K562 (cell line): ENCODE measurements at regions not wholly inside any gene's neighbourhood (a gene's known extent, or its start where the extent isn't known, plus 50 kb on each side); places are given as distances from the start of the nearest gene placed in this dataset.

Source experiments
- ATAC-seq: fragments of 200-7000 bp; cut with Tn5 transposase; 3 replicates; pipeline ENCODE4 v1.9.1; 2020; ENCODE audit warnings: moderate library complexity
- BruUV-seq: library from RNA; stranded (reverse); fragments of 400-500 nt; replicated peaks from 2 replicates; lab custom pipeline; 2021; lab: Mats Ljungman, UMichigan
- CTCF ChIA-PET: fragments of 300-600 bp; formaldehyde crosslinking; extraction: SDS; loops from one replicate; lab custom pipeline; 2021; ENCODE audit warnings: low intra/inter-chr PET ratio; lab: Yijun Ruan, JAX
- POLR2A ChIA-PET: fragments of 300-600, 350-650 bp; sonication (Branson Sonifier 250); formaldehyde crosslinking; extraction: SDS; loops from one replicate; lab custom pipeline; 2021; ENCODE audit warnings: antibody characterized with exemption, inconsistent platforms; lab: Yijun Ruan, JAX
- DNase-seq, 4 experiments: peaks; one replicate each; pipeline versions ENCODE4 v3.0.0 to v3.0.0-alpha.2; 2011 to 2018; ENCODE audit warnings: low spot score in 3 of 4, mixed read lengths in 3 of 4; ENCODE audit errors: extremely low read depth in 1 of 4
- FAIRE-seq: peaks from 2 replicates; lab custom pipeline; 2011; peaks lifted over from hg19 to GRCh38; lab: Jason Lieb, UNC
- H2AFZ ChIP-seq: 2 replicates; pipeline ENCODE4 v1.6.0; 2011; ENCODE audit warnings: low read depth, low read length, control low read depth, inconsistent platforms
- H3K27ac ChIP-seq: fragments of 200-600 bp; 3 replicates; pipeline ENCODE4 v1.8.0; 2011; ENCODE audit warnings: low read depth, mild to moderate bottlenecking, control low read depth, inconsistent platforms, low read length, moderate library complexity, mixed read lengths; ENCODE audit errors: extremely low read depth
- H3K27me3 ChIP-seq, 2 experiments: fragments of 300-600 bp in 1 of 2; 2 replicates in 1 of 2; 3 replicates in 1 of 2; pipeline versions ENCODE4 v1.6.0 to v1.8.0; 2011; ENCODE audit warnings: inconsistent platforms in 2 of 2, low read length in 2 of 2, mild to moderate bottlenecking in 1 of 2, mixed read lengths in 1 of 2, moderate library complexity in 1 of 2; ENCODE audit not compliant: control insufficient read depth in 2 of 2, insufficient read depth in 2 of 2
- H3K36me3 ChIP-seq: fragments of 300-600 bp; 3 replicates; pipeline ENCODE4 v1.8.0; 2011; ENCODE audit warnings: mild to moderate bottlenecking, low read length, inconsistent platforms; ENCODE audit not compliant: control insufficient read depth, insufficient read depth
- H3K4me1 ChIP-seq, 2 experiments: fragments of 200-600 bp in 1 of 2; replicated peaks in 1 of 2; 2 replicates in 1 of 2; 3 replicates in 1 of 2; pipeline versions ENCODE4 v1.5.1 to v1.8.0; 2011; ENCODE audit warnings: inconsistent platforms in 2 of 2, low read length in 2 of 2, mild to moderate bottlenecking in 1 of 2, mixed read lengths in 1 of 2, moderate library complexity in 1 of 2; ENCODE audit not compliant: control insufficient read depth in 2 of 2, insufficient read depth in 2 of 2
- H3K4me2 ChIP-seq: 2 replicates; pipeline ENCODE4 v1.6.1; 2011; ENCODE audit warnings: low read length, control low read depth, inconsistent platforms, mixed read lengths; ENCODE audit not compliant: insufficient read depth
- H3K4me3 ChIP-seq: fragments of 200-600 bp; sonication (generic), shearing (Covaris generic); 2 replicates; pipeline ENCODE4 v1.5.1; 2016; ENCODE audit warnings: control low read depth, inconsistent platforms
- H3K79me2 ChIP-seq: fragments of 200-600 bp; 3 replicates; pipeline ENCODE4 v1.8.0; 2011; ENCODE audit warnings: low read length, inconsistent platforms; ENCODE audit not compliant: control insufficient read depth, insufficient read depth
- H3K9ac ChIP-seq, 2 experiments: 2 replicates each; pipeline versions ENCODE4 v1.6.0 to v1.6.1; 2011; ENCODE audit warnings: low read depth in 2 of 2, low read length in 2 of 2, control low read depth in 1 of 2, inconsistent platforms in 1 of 2, mild to moderate bottlenecking in 1 of 2, mixed read lengths in 1 of 2; ENCODE audit not compliant: insufficient read depth in 1 of 2
- H3K9me1 ChIP-seq: one replicate; pipeline ENCODE4 v1.6.0; 2011; ENCODE audit warnings: inconsistent platforms, mild to moderate bottlenecking, low read length, moderate library complexity; ENCODE audit not compliant: control insufficient read depth, insufficient read depth
- H3K9me3 ChIP-seq: replicated peaks from 2 replicates; pipeline ENCODE4 v1.5.1; 2011; ENCODE audit warnings: low read depth, low read length, inconsistent platforms; ENCODE audit not compliant: control insufficient read depth, insufficient read depth
- H4K20me1 ChIP-seq: replicated peaks from 2 replicates; pipeline ENCODE4 v1.6.1; 2011; ENCODE audit warnings: low read length, inconsistent platforms, mixed read lengths; ENCODE audit not compliant: control insufficient read depth, insufficient read depth
- FOXA3 ChIP-seq, 2 experiments: fragments of 450-650 bp in 1 of 2; sonication (generic) in 1 of 2; formaldehyde crosslinking; IDR thresholded peaks in 1 of 2; conservative IDR thresholded peaks in 1 of 2; 2 replicates each; pipeline versions ENCODE4 v1.4.0 to v1.8.0; 2020 to 2022; ENCODE audit warnings: mild to moderate bottlenecking in 2 of 2, missing genetic modification reagents in 1 of 2
- GTF2E2 ChIP-seq: fragments of 200-800 bp; sonication (Bioruptor generic); IDR thresholded peaks from 2 replicates; pipeline ENCODE4 v1.6.1; 2016; ENCODE audit warnings: missing genetic modification characterization, missing compliant biosample characterization
- NFIC ChIP-seq: fragments of 450-650 bp; IDR thresholded peaks from 2 replicates; pipeline ENCODE4 v1.6.1; 2017; ENCODE audit warnings: mild to moderate bottlenecking, inconsistent platforms
- SREBF1 ChIP-seq: fragments of 150-350 bp; IDR thresholded peaks from 2 replicates; pipeline ENCODE4 v1.6.1; 2014; ENCODE audit warnings: antibody characterized with exemption, low read depth, low read length, borderline replicate concordance
- SUPT5H ChIP-seq: fragments of 450-650 bp; IDR thresholded peaks from 2 replicates; pipeline ENCODE4 v1.6.1; 2016
- TBP ChIP-seq: optimal IDR thresholded peaks from 2 replicates; pipeline ENCODE3; 2011; ENCODE audit warnings: low read depth, low read length, improper control_type of control experiment
- YBX1 ChIP-seq: fragments of 450-650 bp; IDR thresholded peaks from 2 replicates; pipeline ENCODE4 v1.7.1; 2016; ENCODE audit warnings: mild to moderate bottlenecking
- ZNF12 ChIP-seq: sonication (generic); formaldehyde crosslinking; IDR thresholded peaks from 2 replicates; pipeline ENCODE4 v1.4.0; 2020; ENCODE audit warnings: mild to moderate bottlenecking, missing genetic modification reagents
- ZNF699 ChIP-seq: fragments of 250-450 bp; sonication (Bioruptor Pico); IDR thresholded peaks from 2 replicates; pipeline ENCODE4 v1.8.0; 2021; ENCODE audit warnings: mild to moderate bottlenecking, moderate library complexity; ENCODE audit not compliant: insufficient replicate concordance
- WGBS: fragments of 100-300 bp; shearing (Covaris generic); methylation state at CpG from one replicate; pipeline ENCODE4 v1.1.6; 2016; ENCODE audit warnings: low coverage, mixed read lengths; ENCODE audit not compliant: insufficient coverage; ENCODE audit errors: missing lambda C conversion rate; 5-methylcytosine and 5-hydroxymethylcytosine counted together
- in situ Hi-C: fragments of 300-500 bp; cut with MboI; formaldehyde crosslinking; loops from 4 replicates; pipeline ENCODE4 v1.15.0; 2018; ENCODE audit warnings: inconsistent platforms, mixed read lengths
- intact Hi-C: fragments of 100-400 bp; cut with micrococcal nuclease; formaldehyde crosslinking; loops from 2 replicates; pipeline ENCODE4 v1.14.2; 2022
- TF ChIP-seq, protein P1 (sequence below): fragments of 450-650 bp; IDR thresholded peaks from 2 replicates; pipeline ENCODE4 v1.6.1; 2017; ENCODE audit warnings: antibody characterized with exemption, mild to moderate bottlenecking
- TF ChIP-seq, protein P2 (sequence below): IDR thresholded peaks from 2 replicates; pipeline ENCODE4 v1.6.1; 2014; ENCODE audit warnings: antibody characterized with exemption
- TF ChIP-seq, protein P3 (sequence below): sonication (generic); formaldehyde crosslinking; IDR thresholded peaks from 2 replicates; pipeline ENCODE4 v1.8.0; 2022; ENCODE audit warnings: missing genetic modification reagents, mild to moderate bottlenecking, borderline replicate concordance

DNA sequence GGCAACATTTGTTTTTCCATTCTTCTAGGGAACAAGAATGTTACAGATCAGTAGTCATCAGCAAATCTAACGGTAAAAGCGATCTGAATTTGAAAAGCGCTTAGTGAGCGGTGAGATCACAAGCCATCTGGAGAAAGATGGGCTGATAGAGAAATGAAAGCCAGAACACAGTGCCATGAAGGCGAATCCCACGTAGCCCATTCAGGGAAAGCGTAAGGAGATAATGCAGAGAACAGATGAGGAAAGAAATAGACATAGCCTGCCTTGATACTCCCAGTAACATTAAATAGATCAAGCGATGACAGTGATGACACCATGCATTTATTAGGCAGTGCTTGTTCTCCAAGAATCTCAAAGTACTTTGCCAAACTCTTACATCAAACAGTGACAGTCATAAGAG, 183.1 kb upstream of the PSMD7 start:
- Histone ChIP-seq H3K4me2 (no peak overlapping the region), H3K4me1 (no peaks in the 10 kb centered on the region), H4K20me1 (no peaks in the 10 kb centered on the region), H3K79me2 (no peaks in the 10 kb centered on the region), H3K9me3 (no peaks in the 10 kb centered on the region), H3K4me3 (no peak overlapping the region), H3K27me3 (no peaks in the 10 kb centered on the region), H3K36me3 (no peaks in the 10 kb centered on the region), H3K27ac (no peak overlapping the region), H3K9ac (no peak overlapping the region), H3K9me1 (no peaks in the 10 kb centered on the region), H2AFZ (no peak overlapping the region)
- no peak for FAIRE-seq
- ATAC-seq = no peak
- ChIA-PET CTCF (no interaction called here), POLR2A (no interaction called here)
- intact Hi-C loops = no loop called here
- in situ Hi-C loops = no loop called here
- WGBS = 10% methylated on average over 8 of the region's 8 CpGs
- no peak for DNase-seq
- BruUV-seq = no TSS peak
- TF ChIP-seq NFIC (no peak), SREBF1 (no peak), FOXA3 (CRISPR knock-in tag; conservative IDR thresholded peaks at IDR 0.05 in 1 of 2, IDR thresholded peaks at IDR 0.05 in 1 of 2) (no peak), TBP (no peak), YBX1 (no peak), ZNF699 (CRISPR knock-in tag) (no peak), SUPT5H (no peak), ZNF12 (CRISPR knock-in tag) (no peak), GTF2E2 (tag) (no peak)
- TF ChIP-seq, protein P1, sequence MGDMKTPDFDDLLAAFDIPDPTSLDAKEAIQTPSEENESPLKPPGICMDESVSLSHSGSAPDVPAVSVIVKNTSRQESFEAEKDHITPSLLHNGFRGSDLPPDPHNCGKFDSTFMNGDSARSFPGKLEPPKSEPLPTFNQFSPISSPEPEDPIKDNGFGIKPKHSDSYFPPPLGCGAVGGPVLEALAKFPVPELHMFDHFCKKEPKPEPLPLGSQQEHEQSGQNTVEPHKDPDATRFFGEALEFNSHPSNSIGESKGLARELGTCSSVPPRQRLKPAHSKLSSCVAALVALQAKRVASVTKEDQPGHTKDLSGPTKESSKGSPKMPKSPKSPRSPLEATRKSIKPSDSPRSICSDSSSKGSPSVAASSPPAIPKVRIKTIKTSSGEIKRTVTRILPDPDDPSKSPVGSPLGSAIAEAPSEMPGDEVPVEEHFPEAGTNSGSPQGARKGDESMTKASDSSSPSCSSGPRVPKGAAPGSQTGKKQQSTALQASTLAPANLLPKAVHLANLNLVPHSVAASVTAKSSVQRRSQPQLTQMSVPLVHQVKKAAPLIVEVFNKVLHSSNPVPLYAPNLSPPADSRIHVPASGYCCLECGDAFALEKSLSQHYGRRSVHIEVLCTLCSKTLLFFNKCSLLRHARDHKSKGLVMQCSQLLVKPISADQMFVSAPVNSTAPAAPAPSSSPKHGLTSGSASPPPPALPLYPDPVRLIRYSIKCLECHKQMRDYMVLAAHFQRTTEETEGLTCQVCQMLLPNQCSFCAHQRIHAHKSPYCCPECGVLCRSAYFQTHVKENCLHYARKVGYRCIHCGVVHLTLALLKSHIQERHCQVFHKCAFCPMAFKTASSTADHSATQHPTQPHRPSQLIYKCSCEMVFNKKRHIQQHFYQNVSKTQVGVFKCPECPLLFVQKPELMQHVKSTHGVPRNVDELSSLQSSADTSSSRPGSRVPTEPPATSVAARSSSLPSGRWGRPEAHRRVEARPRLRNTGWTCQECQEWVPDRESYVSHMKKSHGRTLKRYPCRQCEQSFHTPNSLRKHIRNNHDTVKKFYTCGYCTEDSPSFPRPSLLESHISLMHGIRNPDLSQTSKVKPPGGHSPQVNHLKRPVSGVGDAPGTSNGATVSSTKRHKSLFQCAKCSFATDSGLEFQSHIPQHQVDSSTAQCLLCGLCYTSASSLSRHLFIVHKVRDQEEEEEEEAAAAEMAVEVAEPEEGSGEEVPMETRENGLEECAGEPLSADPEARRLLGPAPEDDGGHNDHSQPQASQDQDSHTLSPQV = no peak
- TF ChIP-seq, protein P2, sequence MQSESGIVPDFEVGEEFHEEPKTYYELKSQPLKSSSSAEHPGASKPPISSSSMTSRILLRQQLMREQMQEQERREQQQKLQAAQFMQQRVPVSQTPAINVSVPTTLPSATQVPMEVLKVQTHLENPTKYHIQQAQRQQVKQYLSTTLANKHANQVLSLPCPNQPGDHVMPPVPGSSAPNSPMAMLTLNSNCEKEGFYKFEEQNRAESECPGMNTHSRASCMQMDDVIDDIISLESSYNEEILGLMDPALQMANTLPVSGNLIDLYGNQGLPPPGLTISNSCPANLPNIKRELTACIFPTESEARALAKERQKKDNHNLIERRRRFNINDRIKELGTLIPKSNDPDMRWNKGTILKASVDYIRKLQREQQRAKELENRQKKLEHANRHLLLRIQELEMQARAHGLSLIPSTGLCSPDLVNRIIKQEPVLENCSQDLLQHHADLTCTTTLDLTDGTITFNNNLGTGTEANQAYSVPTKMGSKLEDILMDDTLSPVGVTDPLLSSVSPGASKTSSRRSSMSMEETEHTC = no peak
- TF ChIP-seq, protein P3, sequence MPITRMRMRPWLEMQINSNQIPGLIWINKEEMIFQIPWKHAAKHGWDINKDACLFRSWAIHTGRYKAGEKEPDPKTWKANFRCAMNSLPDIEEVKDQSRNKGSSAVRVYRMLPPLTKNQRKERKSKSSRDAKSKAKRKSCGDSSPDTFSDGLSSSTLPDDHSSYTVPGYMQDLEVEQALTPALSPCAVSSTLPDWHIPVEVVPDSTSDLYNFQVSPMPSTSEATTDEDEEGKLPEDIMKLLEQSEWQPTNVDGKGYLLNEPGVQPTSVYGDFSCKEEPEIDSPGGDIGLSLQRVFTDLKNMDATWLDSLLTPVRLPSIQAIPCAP = no peak
